SH-SY5Y (cell line): ENCODE measurements at regions not wholly inside any gene's neighbourhood (a gene's known extent, or its start where the extent isn't known, plus 50 kb on each side); places are given as distances from the start of the nearest gene placed in this dataset.

Source experiments
- GATA2 ChIP-seq: IDR thresholded peaks from 2 replicates; pipeline ENCODE4 v1.6.1; 2011; ENCODE audit warnings: mild to moderate bottlenecking, low read depth, low read length
- GATA3 ChIP-seq: IDR thresholded peaks from 2 replicates; pipeline ENCODE4 v1.6.1; 2011; ENCODE audit warnings: low read depth, mild to moderate bottlenecking, low read length, moderate library complexity

DNA sequence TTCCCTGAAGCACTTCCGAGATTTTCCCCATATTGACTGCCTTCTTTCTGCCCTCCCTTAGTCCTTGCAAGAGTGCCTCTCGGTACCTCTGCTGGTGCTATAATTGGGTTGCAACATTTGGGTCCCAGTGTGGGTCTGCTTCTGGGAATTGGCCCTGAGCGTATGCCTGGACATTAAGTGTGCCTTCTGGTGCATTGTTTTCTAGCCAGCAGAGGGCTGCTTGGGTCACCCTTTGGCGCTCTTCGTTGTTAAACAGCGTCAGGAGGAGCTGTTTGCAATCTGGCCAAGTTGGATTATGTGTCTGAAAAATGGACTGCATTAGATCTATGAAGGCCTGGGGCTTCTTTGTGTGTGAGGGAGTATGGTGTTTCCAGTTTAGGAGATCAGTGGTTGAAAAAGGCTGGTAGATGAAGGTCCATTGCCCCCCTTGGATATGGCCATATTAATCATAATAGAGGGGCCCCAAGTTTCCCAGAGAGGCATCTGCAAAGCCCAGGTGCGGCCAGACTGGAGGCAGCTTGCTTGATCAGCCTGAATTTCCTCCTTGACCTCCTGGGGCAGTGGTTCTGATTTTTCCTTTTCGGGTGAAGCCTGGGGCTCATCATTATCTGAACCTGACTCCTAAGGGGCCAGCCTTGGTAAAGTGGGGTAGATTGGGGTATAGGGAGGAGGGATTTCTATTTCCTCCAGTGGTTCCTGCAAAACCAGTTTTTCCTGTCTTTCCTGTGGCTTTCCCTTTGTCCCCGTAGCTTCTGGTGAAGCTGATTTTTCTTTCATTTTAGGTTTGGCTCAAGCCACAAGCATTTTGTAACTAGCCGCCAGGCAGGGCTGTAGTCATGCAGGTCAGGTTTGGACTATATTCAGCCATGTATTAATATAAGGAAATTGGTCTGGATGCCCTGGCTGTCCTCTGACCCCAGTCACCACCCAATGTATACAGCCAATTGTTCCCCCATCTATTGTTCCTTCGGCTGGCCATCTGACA is 85.4 kb upstream of the GPR6 start:
- no peak for TF ChIP-seq GATA3
- no peak for TF ChIP-seq GATA2
